HEK293 (cell line): ENCODE measurements at regions not wholly inside any gene's neighbourhood (a gene's known extent, or its start where the extent isn't known, plus 50 kb on each side); places are given as distances from the start of the nearest gene placed in this dataset.

Experiments used
- CTCF ChIA-PET: fragments of 350-600 bp; formaldehyde crosslinking; extraction: SDS; loops from one replicate; lab custom pipeline; 2021; ENCODE audit warnings: antibody characterized with exemption; lab: Yijun Ruan, JAX
- POLR2A ChIA-PET: fragments of 300-600 bp; formaldehyde crosslinking; extraction: SDS; loops from one replicate; lab custom pipeline; 2020; ENCODE audit warnings: antibody characterized with exemption, inconsistent platforms; lab: Yijun Ruan, JAX
- H3K27ac ChIP-seq: fragments of 200-500 bp; sonication (Bioruptor generic); 2 replicates; pipeline ENCODE4 v1.5.1; 2014; ENCODE audit warnings: low read depth, low read length, control low read depth, inconsistent platforms; ENCODE audit errors: extremely low read depth
- H3K36me3 ChIP-seq, 2 experiments: fragments of 200-500 bp in 1 of 2; sonication (Bioruptor generic) in 1 of 2; 1 replicate in 1 of 2; 2 replicates in 1 of 2; pipeline ENCODE4 v1.5.1; 2014 to 2017; ENCODE audit warnings: inconsistent platforms in 2 of 2, low read length in 2 of 2; ENCODE audit not compliant: control insufficient read depth in 2 of 2, insufficient read depth in 1 of 2
- H3K4me1 ChIP-seq: fragments of 200-500 bp; sonication (Bioruptor generic); 2 replicates; pipeline ENCODE4 v1.5.1; 2014; ENCODE audit warnings: mild to moderate bottlenecking, low read length, inconsistent platforms; ENCODE audit not compliant: control insufficient read depth, insufficient read depth
- H3K4me3 ChIP-seq: 2 replicates; pipeline ENCODE4 v1.5.1; 2011; ENCODE audit warnings: low read depth, mild to moderate bottlenecking, control low read depth, low read length, moderate library complexity
- H3K9me3 ChIP-seq: fragments of 200-500 bp; sonication (Bioruptor generic); 2 replicates; pipeline ENCODE4 v1.5.1; 2014; ENCODE audit warnings: low read depth, low read length, inconsistent platforms; ENCODE audit not compliant: control insufficient read depth, insufficient read depth
- EGR2 ChIP-seq: fragments of 450-650 bp; formaldehyde crosslinking; IDR thresholded peaks from 2 replicates; pipeline ENCODE4 v1.5.1; 2016; ENCODE audit warnings: low read depth, missing biosample characterization, missing genetic modification characterization
- PRDM1 ChIP-seq: fragments of 450-650 bp; formaldehyde crosslinking; IDR thresholded peaks from 2 replicates; pipeline ENCODE4; 2016; ENCODE audit warnings: missing biosample characterization, missing genetic modification characterization
- TCF7L2 ChIP-seq: IDR thresholded peaks from 2 replicates; pipeline ENCODE4 v1.6.1; 2011; ENCODE audit warnings: low read depth, mild to moderate bottlenecking, inconsistent platforms, low read length, moderate library complexity, borderline replicate concordance
- ZBTB11 ChIP-seq: fragments of 450-650 bp; formaldehyde crosslinking; conservative IDR thresholded peaks from 2 replicates; pipeline ENCODE4 v1.5.1; 2016; ENCODE audit warnings: low read depth, missing biosample characterization, missing genetic modification characterization
- ZFHX2 ChIP-seq: fragments of 450-650 bp; formaldehyde crosslinking; conservative IDR thresholded peaks from 2 replicates; pipeline ENCODE4 v1.5.1; 2016; ENCODE audit warnings: missing biosample characterization, missing genetic modification characterization
- ZNF184 ChIP-seq: fragments of 450-650 bp; IDR thresholded peaks from 2 replicates; pipeline ENCODE4 v1.5.1; 2018; ENCODE audit warnings: missing biosample characterization, mild to moderate bottlenecking, missing genetic modification characterization
- ZNF510 ChIP-seq: fragments of 450-650 bp; formaldehyde crosslinking; IDR thresholded peaks from 2 replicates; pipeline ENCODE4 v1.5.1; 2018; ENCODE audit warnings: mild to moderate bottlenecking, missing genetic modification characterization, missing biosample characterization; ENCODE audit not compliant: insufficient replicate concordance
- ZNF548 ChIP-seq: fragments of 450-650 bp; formaldehyde crosslinking; IDR thresholded peaks from 2 replicates; pipeline ENCODE4 v1.5.1; 2016; ENCODE audit warnings: missing biosample characterization, missing genetic modification characterization
- ZNF629 ChIP-seq: fragments of 450-650 bp; formaldehyde crosslinking; IDR thresholded peaks from 2 replicates; pipeline ENCODE4 v1.5.1; 2017; ENCODE audit warnings: missing biosample characterization, missing genetic modification characterization
- ZNF664 ChIP-seq: fragments of 450-650 bp; formaldehyde crosslinking; IDR thresholded peaks from 2 replicates; pipeline ENCODE4 v1.5.1; 2016; ENCODE audit warnings: missing biosample characterization, missing genetic modification characterization
- ZNF707 ChIP-seq: fragments of 450-650 bp; formaldehyde crosslinking; IDR thresholded peaks from 2 replicates; pipeline ENCODE4 v1.5.1; 2016; ENCODE audit warnings: missing biosample characterization, missing genetic modification characterization
- ZNF830 ChIP-seq: fragments of 450-650 bp; IDR thresholded peaks from 2 replicates; pipeline ENCODE4 v1.5.0; 2018; ENCODE audit warnings: missing biosample characterization, missing genetic modification characterization, low read depth, mild to moderate bottlenecking, moderate library complexity
- TF ChIP-seq, protein P1 (sequence below): fragments of 450-650 bp; formaldehyde crosslinking; IDR thresholded peaks from 2 replicates; pipeline ENCODE4 v1.5.1; 2017; ENCODE audit warnings: missing biosample characterization, missing genetic modification characterization

GRCh38 chr10:78768041-78768835 lies 300.5 kb upstream of the ZMIZ1 start:
- Histone ChIP-seq H3K27ac (no peak overlapping the region), H3K4me1 (no peaks in the 10 kb centered on the region), H3K9me3 (no peaks in the 10 kb centered on the region), H3K36me3 (no peaks in the 10 kb centered on the region), H3K4me3 (no peak overlapping the region)
- CTCF ChIA-PET, result no interaction called here
- no peak for TF ChIP-seq ZNF664 (tag by site-specific recombination)
- TF ChIP-seq ZNF184 (tag by site-specific recombination), result no peak
- TF ChIP-seq TCF7L2, result no peak
- no peak for TF ChIP-seq ZNF510 (tag by site-specific recombination)
- POLR2A ChIA-PET, result no interaction called here

GRCh38 chr10:78768876-78769275 lies 299.9 kb upstream of the ZMIZ1 start:
- ChIA-PET POLR2A (no interaction called here), CTCF (interaction anchor here (0.6 kb wide), 1 partner anchor 163 kb away, joined by 3 read pairs; no protein-coding TSS in a partner anchor)
- Histone ChIP-seq H3K36me3 (no peaks in the 10 kb centered on the region), H3K9me3 (no peaks in the 10 kb centered on the region), H3K4me3 (no peak overlapping the region), H3K4me1 (no peaks in the 10 kb centered on the region), H3K27ac (no peak overlapping the region)
- TF ChIP-seq ZNF548 (tag by site-specific recombination) (no peak), PRDM1 (tag by site-specific recombination) (peak; percentile 19; the same call in 1 of the 2 replicates), ZNF830 (tag by site-specific recombination) (no peak)
- TF ChIP-seq, protein P1, sequence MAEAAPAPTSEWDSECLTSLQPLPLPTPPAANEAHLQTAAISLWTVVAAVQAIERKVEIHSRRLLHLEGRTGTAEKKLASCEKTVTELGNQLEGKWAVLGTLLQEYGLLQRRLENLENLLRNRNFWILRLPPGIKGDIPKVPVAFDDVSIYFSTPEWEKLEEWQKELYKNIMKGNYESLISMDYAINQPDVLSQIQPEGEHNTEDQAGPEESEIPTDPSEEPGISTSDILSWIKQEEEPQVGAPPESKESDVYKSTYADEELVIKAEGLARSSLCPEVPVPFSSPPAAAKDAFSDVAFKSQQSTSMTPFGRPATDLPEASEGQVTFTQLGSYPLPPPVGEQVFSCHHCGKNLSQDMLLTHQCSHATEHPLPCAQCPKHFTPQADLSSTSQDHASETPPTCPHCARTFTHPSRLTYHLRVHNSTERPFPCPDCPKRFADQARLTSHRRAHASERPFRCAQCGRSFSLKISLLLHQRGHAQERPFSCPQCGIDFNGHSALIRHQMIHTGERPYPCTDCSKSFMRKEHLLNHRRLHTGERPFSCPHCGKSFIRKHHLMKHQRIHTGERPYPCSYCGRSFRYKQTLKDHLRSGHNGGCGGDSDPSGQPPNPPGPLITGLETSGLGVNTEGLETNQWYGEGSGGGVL (tag by site-specific recombination), result 0 out of 2 replicates have a peak, but pooled peaks have one; percentile 13

GRCh38 chr10:78769526-78769925 lies 299.2 kb upstream of the ZMIZ1 start:
- H3K4me1 ChIP-seq, result no peaks in the 10 kb centered on the region
- no peaks in the 10 kb centered on the region for H3K9me3 ChIP-seq
- POLR2A ChIA-PET, result no interaction called here
- no peaks in the 10 kb centered on the region for H3K36me3 ChIP-seq
- CTCF ChIA-PET, result interaction anchor here (0.6 kb wide), 1 partner anchor 164 kb away, joined by 3 read pairs; no protein-coding TSS in a partner anchor
- no peak overlapping the region for H3K27ac ChIP-seq
- TF ChIP-seq ZNF707 (tag by site-specific recombination), result peak; percentile 39; the same call in 1 of the 2 replicates
- peak; percentile 21; the same call in 1 of the 2 replicates for TF ChIP-seq EGR2 (tag by site-specific recombination)
- peak; percentile 36; the same call in 1 of the 2 replicates for TF ChIP-seq ZFHX2 (tag by site-specific recombination)
- TF ChIP-seq ZBTB11, result no peak
- no peak for TF ChIP-seq ZNF629 (tag by site-specific recombination)
- TF ChIP-seq, all 188 proteins: peak for 3
- H3K4me3 ChIP-seq, result no peak overlapping the region
